Stomach (tissue), 4 donors: ENCODE measurements at regions not wholly inside any gene's neighbourhood (a gene's known extent, or its start where the extent isn't known, plus 50 kb on each side); places are given as distances from the start of the nearest gene placed in this dataset.

ENCODE experiments used
- EP300 ChIP-seq: sonication (generic); formaldehyde crosslinking; IDR thresholded peaks from one replicate; pipeline ENCODE4 v1.6.1; 2017; ENCODE audit warnings: antibody characterized with exemption
- POLR2A ChIP-seq, 4 donors: fragments of 450-650 bp; IDR thresholded peaks; one replicate each; pipeline ENCODE4 v1.6.1; 2016; ENCODE audit warnings: antibody characterized with exemption in 4 of 4, control low read depth in 2 of 4, mild to moderate bottlenecking in 1 of 4, moderate library complexity in 1 of 4
- POLR2AphosphoS5 ChIP-seq, 3 donors: sonication (generic); formaldehyde crosslinking; IDR thresholded peaks; one replicate each; pipeline ENCODE4 v1.6.1; 2016; ENCODE audit warnings: antibody characterized with exemption in 3 of 3
- TF ChIP-seq, protein P1 (sequence below), 7 experiments: fragments of 450-650 bp in 4 of 7; fragments of 200-600 bp in 3 of 7; sonication (generic) in 3 of 7; IDR thresholded peaks; one replicate each; pipeline ENCODE4 v1.5.1; 2016 to 2019; ENCODE audit warnings: antibody characterized with exemption in 7 of 7, control low read depth in 2 of 7, mild to moderate bottlenecking in 1 of 7

DNA sequence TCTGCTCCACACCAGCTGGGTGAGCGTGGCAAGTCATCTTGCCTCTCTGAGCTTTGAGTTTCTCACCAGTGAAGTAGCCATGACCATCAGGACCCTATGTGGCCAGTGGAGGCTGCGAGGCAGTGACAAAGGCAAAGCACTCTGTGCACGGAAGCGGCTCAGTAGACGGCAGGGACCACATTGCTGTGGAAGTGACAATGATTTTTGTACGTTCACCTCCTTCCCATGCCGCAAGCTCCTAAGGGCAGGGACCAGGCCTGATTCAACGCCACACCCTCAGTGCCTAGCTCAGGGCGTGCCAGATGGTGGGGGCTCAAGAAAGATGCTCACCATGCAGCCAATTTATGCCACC lies 210.5 kb downstream of the MATN1 start:
- TF ChIP-seq, protein P1, sequence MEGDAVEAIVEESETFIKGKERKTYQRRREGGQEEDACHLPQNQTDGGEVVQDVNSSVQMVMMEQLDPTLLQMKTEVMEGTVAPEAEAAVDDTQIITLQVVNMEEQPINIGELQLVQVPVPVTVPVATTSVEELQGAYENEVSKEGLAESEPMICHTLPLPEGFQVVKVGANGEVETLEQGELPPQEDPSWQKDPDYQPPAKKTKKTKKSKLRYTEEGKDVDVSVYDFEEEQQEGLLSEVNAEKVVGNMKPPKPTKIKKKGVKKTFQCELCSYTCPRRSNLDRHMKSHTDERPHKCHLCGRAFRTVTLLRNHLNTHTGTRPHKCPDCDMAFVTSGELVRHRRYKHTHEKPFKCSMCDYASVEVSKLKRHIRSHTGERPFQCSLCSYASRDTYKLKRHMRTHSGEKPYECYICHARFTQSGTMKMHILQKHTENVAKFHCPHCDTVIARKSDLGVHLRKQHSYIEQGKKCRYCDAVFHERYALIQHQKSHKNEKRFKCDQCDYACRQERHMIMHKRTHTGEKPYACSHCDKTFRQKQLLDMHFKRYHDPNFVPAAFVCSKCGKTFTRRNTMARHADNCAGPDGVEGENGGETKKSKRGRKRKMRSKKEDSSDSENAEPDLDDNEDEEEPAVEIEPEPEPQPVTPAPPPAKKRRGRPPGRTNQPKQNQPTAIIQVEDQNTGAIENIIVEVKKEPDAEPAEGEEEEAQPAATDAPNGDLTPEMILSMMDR (IDR thresholded peaks at IDR 0.05): no peak
- TF ChIP-seq EP300 (no peak), POLR2A (IDR thresholded peaks at IDR 0.05) (no peak), POLR2AphosphoS5 (IDR thresholded peaks at IDR 0.05) (no peak)
